D721Med (cell line): ENCODE measurements at regions not wholly inside any gene's neighbourhood (a gene's known extent, or its start where the extent isn't known, plus 50 kb on each side); places are given as distances from the start of the nearest gene placed in this dataset.

ENCODE experiments used
- DNase-seq: peaks from one replicate; pipeline ENCODE4 v3.0.0; 2011; ENCODE audit warnings: low spot score; ENCODE audit not compliant: insufficient read length
- FAIRE-seq: peaks from 2 replicates; lab custom pipeline; 2011; peaks lifted over from hg19 to GRCh38; lab: Jason Lieb, UNC
- CTCF ChIP-seq: IDR thresholded peaks from 2 replicates; pipeline ENCODE4 v1.5.1; 2012; ENCODE audit warnings: mild to moderate bottlenecking, control low read depth; ENCODE audit not compliant: insufficient read depth; ENCODE audit errors: missing control alignments

- no peak for DNase-seq
- FAIRE-seq, result no peak
- TF ChIP-seq CTCF, result no peak
Observed at GRCh38 chr11:19480540-19480939, 232.1 kb upstream of the NAV2 start.

GRCh38 chr11:19478891-19479290, 233.7 kb upstream of the NAV2 start:
- TF ChIP-seq CTCF, result no peak
- FAIRE-seq (no peak), DNase-seq (no peak)

- DNase-seq (no peak), FAIRE-seq (no peak)
Observed at GRCh38 chr11:19474954-19475721, 234.4 kb upstream of the E2F8 start.

GRCh38 chr11:19474211-19474610, 233.5 kb upstream of the E2F8 start:
- no peak for TF ChIP-seq CTCF
- no peak for DNase-seq
- FAIRE-seq, result no peak

More at GRCh38 chr11:19474954-19475721, 234.4 kb upstream of the E2F8 start:
- no peak for TF ChIP-seq CTCF

- FAIRE-seq (no peak), DNase-seq (no peak)
- no peak for TF ChIP-seq CTCF
Observed at GRCh38 chr11:19472679-19473078, 231.9 kb upstream of the E2F8 start.

- DNase-seq (no peak), FAIRE-seq (no peak)
- no peak for TF ChIP-seq CTCF
Observed at GRCh38 chr11:19467904-19468303, 227.2 kb upstream of the E2F8 start.

- no peak for DNase-seq
- no peak for TF ChIP-seq CTCF
- no peak for FAIRE-seq
Observed at GRCh38 chr11:19466314-19466713, 225.6 kb upstream of the E2F8 start.
